Adrenal gland (tissue), 9 donors: ENCODE measurements at regions not wholly inside any gene's neighbourhood (a gene's known extent, or its start where the extent isn't known, plus 50 kb on each side); places are given as distances from the start of the nearest gene placed in this dataset.

Experiments used
- DNase-seq, 7 donors: peaks; one replicate each; pipeline ENCODE4 v3.0.0-alpha.2; 2019 to 2020
- H3K27ac ChIP-seq, 5 donors: fragments of 200-600 bp; sonication (generic) in 4 of 5; 1 replicate in 3 of 5; 2 replicates in 2 of 5; pipeline versions ENCODE4 v1.5.1 to v1.8.0; 2016 to 2020; ENCODE audit warnings: mild to moderate bottlenecking in 1 of 5
- H3K27me3 ChIP-seq: fragments of 200-600 bp; 2 replicates; pipeline ENCODE4 v1.8.0; 2021
- H3K36me3 ChIP-seq, 2 donors: fragments of 200-600 bp; replicated peaks in 1 of 2; 1 replicate in 1 of 2; 2 replicates in 1 of 2; pipeline versions ENCODE4 v1.5.1 to v1.8.0; 2018 to 2022
- H3K4me1 ChIP-seq, 2 donors: fragments of 200-600 bp; replicated peaks in 1 of 2; 1 replicate in 1 of 2; 2 replicates in 1 of 2; pipeline versions ENCODE4 v1.5.1 to v1.8.0; 2018 to 2021
- H3K4me3 ChIP-seq, 4 donors: fragments of 200-600 bp; sonication (generic) in 3 of 4; one replicate each; pipeline ENCODE4 v1.5.1; 2016 to 2018
- H3K9me3 ChIP-seq, 3 donors: fragments of 200-600 bp; sonication (generic) in 1 of 3; replicated peaks in 1 of 3; 1 replicate in 2 of 3; 2 replicates in 1 of 3; pipeline versions ENCODE4 v1.5.1 to v1.8.0; 2016 to 2021
- POLR2A ChIP-seq, 2 donors: fragments of 450-650 bp; IDR thresholded peaks; one replicate each; pipeline ENCODE4 v1.6.1; 2017; ENCODE audit warnings: antibody characterized with exemption in 2 of 2, mild to moderate bottlenecking in 2 of 2, moderate library complexity in 1 of 2
- WGBS, 4 donors: extraction: QIAGEN DNeasy Blood & Tissue Kit in 2 of 4; methylation state at CpG; one replicate each; pipeline versions ENCODE4 v1.1.5 to v1.1.7; 2013 to 2017; 5-methylcytosine and 5-hydroxymethylcytosine counted together
- intact Hi-C, 2 donors: fragments of 100-400 bp; cut with DNase I; formaldehyde crosslinking; loops; one replicate each; pipeline versions ENCODE4 v1.14.1 to v1.15.0; 2022 to 2023
- TF ChIP-seq, protein P1 (sequence below), 6 experiments: fragments of 450-650 bp in 4 of 6; fragments of 200-600 bp in 2 of 6; sonication (generic) in 1 of 6; IDR thresholded peaks; 1 replicate in 5 of 6; 2 replicates in 1 of 6; pipeline versions ENCODE4 v1.5.1 to v1.8.0; 2016 to 2021; ENCODE audit warnings: antibody characterized with exemption in 6 of 6, mild to moderate bottlenecking in 2 of 6, moderate library complexity in 1 of 6
- donor health status: healthy with polysubstance abuse.
- donor health status: Bipolar disorder and iron deficiency.
- donor health status: DM: yes; HTN: yes; CAD: no.
- donor health status: DM: no; HTN: no; CAD: no.
- donor health status: DM: no; HTN: no; CAD: no.

DNA sequence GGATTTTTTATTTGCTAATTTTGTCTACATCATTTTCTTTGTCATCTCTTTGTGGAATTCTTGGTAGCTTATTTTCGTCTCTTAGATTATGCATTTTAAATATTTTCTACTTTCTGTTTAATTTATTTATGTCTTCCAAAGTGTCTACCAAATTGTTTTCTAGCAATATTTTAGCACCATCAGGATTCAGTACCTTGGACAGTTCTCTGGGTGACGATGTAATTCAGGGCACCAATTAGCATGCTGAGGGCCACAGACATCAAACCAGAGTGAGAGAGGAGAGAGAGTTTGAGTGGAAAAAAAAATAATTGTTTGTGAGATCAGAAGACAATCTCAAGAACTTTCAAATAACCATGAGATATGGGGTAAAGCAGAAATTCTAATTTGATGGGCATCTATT lies 169.8 kb upstream of the CXADR start:
- H3K4me3 ChIP-seq = no peak overlapping the region
- H3K27me3 ChIP-seq = no peaks in the 10 kb centered on the region
- H3K9me3 ChIP-seq = no peaks in the 10 kb centered on the region
- TF ChIP-seq POLR2A (IDR thresholded peaks at IDR 0.05) = no peak
- TF ChIP-seq, protein P1, sequence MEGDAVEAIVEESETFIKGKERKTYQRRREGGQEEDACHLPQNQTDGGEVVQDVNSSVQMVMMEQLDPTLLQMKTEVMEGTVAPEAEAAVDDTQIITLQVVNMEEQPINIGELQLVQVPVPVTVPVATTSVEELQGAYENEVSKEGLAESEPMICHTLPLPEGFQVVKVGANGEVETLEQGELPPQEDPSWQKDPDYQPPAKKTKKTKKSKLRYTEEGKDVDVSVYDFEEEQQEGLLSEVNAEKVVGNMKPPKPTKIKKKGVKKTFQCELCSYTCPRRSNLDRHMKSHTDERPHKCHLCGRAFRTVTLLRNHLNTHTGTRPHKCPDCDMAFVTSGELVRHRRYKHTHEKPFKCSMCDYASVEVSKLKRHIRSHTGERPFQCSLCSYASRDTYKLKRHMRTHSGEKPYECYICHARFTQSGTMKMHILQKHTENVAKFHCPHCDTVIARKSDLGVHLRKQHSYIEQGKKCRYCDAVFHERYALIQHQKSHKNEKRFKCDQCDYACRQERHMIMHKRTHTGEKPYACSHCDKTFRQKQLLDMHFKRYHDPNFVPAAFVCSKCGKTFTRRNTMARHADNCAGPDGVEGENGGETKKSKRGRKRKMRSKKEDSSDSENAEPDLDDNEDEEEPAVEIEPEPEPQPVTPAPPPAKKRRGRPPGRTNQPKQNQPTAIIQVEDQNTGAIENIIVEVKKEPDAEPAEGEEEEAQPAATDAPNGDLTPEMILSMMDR (IDR thresholded peaks at IDR 0.05) = no peak
- no peak for DNase-seq
- no peaks in the 10 kb centered on the region for H3K4me1 ChIP-seq
- intact Hi-C loops = no loop called here
- H3K36me3 ChIP-seq = no peaks in the 10 kb centered on the region
- WGBS, 4 donors = 18 to 31% (median 23%) methylated on average over 2 of the region's 2 CpGs
- H3K27ac ChIP-seq = no peak overlapping the region

- Histone ChIP-seq H3K27me3 (no peaks in the 10 kb centered on the region), H3K4me3 (no peak overlapping the region), H3K4me1 (no peaks in the 10 kb centered on the region), H3K27ac (no peak overlapping the region), H3K9me3 (no peaks in the 10 kb centered on the region), H3K36me3 (no peaks in the 10 kb centered on the region)
- TF ChIP-seq, protein P1 (IDR thresholded peaks at IDR 0.05) = no peak
- no peak for TF ChIP-seq POLR2A (IDR thresholded peaks at IDR 0.05)
- WGBS, 4 donors = 78 to 92% (median 83%) methylated on average over 3 of the region's 3 CpGs
- intact Hi-C loops = no loop called here
- no peak for DNase-seq
These were observed 164.5 kb upstream of the CXADR start for GRCh38 chr21:17348357-17348756.

- Histone ChIP-seq H3K4me3 (no peak overlapping the region), H3K9me3 (no peaks in the 10 kb centered on the region), H3K27me3 (no peaks in the 10 kb centered on the region), H3K27ac (no peak overlapping the region), H3K4me1 (no peaks in the 10 kb centered on the region), H3K36me3 (no peaks in the 10 kb centered on the region)
- DNase-seq = no peak
- no peak for TF ChIP-seq POLR2A (IDR thresholded peaks at IDR 0.05)
- TF ChIP-seq, protein P1 (IDR thresholded peaks at IDR 0.05) = no peak
- intact Hi-C loops = no loop called here
- WGBS, 4 donors = 21 to 83% (median 58%) methylated on average over 1 of the region's 1 CpG
These were observed 164.0 kb upstream of the CXADR start for GRCh38 chr21:17348849-17349248.

GRCh38 chr21:17351766-17352165 lies 161.1 kb upstream of the CXADR start:
- Histone ChIP-seq H3K4me1 (no peaks in the 10 kb centered on the region), H3K27me3 (no peaks in the 10 kb centered on the region), H3K9me3 (no peaks in the 10 kb centered on the region), H3K27ac (no peak overlapping the region), H3K36me3 (no peaks in the 10 kb centered on the region), H3K4me3 (no peak overlapping the region)
- TF ChIP-seq, protein P1 (IDR thresholded peaks at IDR 0.05) = no peak
- TF ChIP-seq POLR2A (IDR thresholded peaks at IDR 0.05) = no peak
- whole genome bisulfite sequencing, 4 donors = 85 to 96% (median 87%) methylated on average over 2 of the region's 2 CpGs
- no peak for DNase-seq
- intact Hi-C loops = no loop called here
